Activated B cell treated with CpG ODN at 0.5 μM for 24 hours (primary cell): ENCODE measurements at regions not wholly inside any gene's neighbourhood (a gene's known extent, or its start where the extent isn't known, plus 50 kb on each side); places are given as distances from the start of the nearest gene placed in this dataset.

Source experiments
- ATAC-seq: fragments of 200-7000 bp; cut with Tn5 transposase; one replicate; pipeline ENCODE4 v1.10.0; 2021; ENCODE audit warnings: low read depth, mild to moderate bottlenecking, moderate library complexity
- CTCF ChIA-PET: fragments of 350-600 bp; sonication (Branson Sonifier 250); formaldehyde crosslinking; loops from one replicate; lab custom pipeline; 2021; ENCODE audit warnings: antibody characterized with exemption; lab: Charles Lee
- POLR2A ChIA-PET: fragments of 350-600 bp; sonication (Branson Sonifier 250); formaldehyde crosslinking; loops from one replicate; lab custom pipeline; 2021; ENCODE audit warnings: antibody characterized with exemption; lab: Charles Lee
- DNase-seq: peaks from one replicate; pipeline ENCODE4 v3.0.0; 2022
- H3K27ac Mint-ChIP-seq: one replicate; pipeline ENCODE4 v1.8.0; 2020; ENCODE audit warnings: mixed read lengths
- H3K27me3 Mint-ChIP-seq: one replicate; pipeline ENCODE4 v1.8.0; 2021; ENCODE audit warnings: mixed read lengths
- H3K36me3 Mint-ChIP-seq: one replicate; pipeline ENCODE4 v1.8.0; 2021; ENCODE audit warnings: low read depth, mixed read lengths
- H3K4me1 Mint-ChIP-seq: one replicate; pipeline ENCODE4 v1.8.0; 2021; ENCODE audit warnings: mixed read lengths
- H3K4me3 Mint-ChIP-seq: one replicate; pipeline ENCODE4 v1.8.0; 2020; ENCODE audit warnings: mild to moderate bottlenecking, mixed read lengths
- H3K9me3 Mint-ChIP-seq: one replicate; pipeline ENCODE4 v1.8.0; 2020; ENCODE audit warnings: mixed read lengths
- intact Hi-C: fragments of 100-400 bp; cut with micrococcal nuclease; formaldehyde crosslinking; loops from one replicate; pipeline ENCODE4 v1.15.1; 2024
- TF ChIP-seq, protein P1 (sequence below): fragments of 200-600 bp; IDR thresholded peaks from one replicate; pipeline ENCODE4 v1.8.0; 2022; ENCODE audit warnings: antibody characterized with exemption, mild to moderate bottlenecking

DNA sequence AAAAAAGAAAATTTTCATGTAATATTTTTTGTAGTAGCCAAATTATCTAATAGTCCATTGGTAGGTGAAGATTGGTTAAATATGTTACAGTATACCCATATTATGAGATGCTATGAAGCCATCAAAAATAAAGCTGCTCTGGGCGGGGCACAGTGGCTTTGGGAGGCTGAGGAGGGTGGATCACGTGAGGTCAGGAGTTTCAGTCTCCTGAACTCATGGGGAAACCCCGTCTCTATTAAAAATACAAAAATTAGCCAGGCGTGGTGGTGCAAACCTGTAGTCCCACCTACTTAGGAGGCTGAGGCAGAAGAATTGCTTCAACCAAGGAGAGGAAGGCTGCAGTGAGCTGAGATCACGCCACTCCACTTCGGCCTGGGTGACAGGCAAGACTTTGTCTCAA, 360.5 kb downstream of the KIF16B start:
- ChIA-PET CTCF (no interaction called here), POLR2A (interaction anchor here (0.7 kb wide), 1 partner anchor 38 kb away, joined by 3 read pairs; no protein-coding TSS in a partner anchor)
- intact Hi-C loops, result loop anchor here (2.0 kb wide), 1 partner anchor 226 kb away; no protein-coding TSS in a partner anchor
- no peak overlapping the region for H3K4me3 Mint-ChIP-seq
- no peak overlapping the region for H3K27ac Mint-ChIP-seq
- no peak for DNase-seq
- H3K27me3 Mint-ChIP-seq, result no peaks in the 10 kb centered on the region
- H3K9me3 Mint-ChIP-seq, result no peaks in the 10 kb centered on the region
- peak; percentile 77 for ATAC-seq
- TF ChIP-seq, protein P1, sequence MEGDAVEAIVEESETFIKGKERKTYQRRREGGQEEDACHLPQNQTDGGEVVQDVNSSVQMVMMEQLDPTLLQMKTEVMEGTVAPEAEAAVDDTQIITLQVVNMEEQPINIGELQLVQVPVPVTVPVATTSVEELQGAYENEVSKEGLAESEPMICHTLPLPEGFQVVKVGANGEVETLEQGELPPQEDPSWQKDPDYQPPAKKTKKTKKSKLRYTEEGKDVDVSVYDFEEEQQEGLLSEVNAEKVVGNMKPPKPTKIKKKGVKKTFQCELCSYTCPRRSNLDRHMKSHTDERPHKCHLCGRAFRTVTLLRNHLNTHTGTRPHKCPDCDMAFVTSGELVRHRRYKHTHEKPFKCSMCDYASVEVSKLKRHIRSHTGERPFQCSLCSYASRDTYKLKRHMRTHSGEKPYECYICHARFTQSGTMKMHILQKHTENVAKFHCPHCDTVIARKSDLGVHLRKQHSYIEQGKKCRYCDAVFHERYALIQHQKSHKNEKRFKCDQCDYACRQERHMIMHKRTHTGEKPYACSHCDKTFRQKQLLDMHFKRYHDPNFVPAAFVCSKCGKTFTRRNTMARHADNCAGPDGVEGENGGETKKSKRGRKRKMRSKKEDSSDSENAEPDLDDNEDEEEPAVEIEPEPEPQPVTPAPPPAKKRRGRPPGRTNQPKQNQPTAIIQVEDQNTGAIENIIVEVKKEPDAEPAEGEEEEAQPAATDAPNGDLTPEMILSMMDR, result no peak
- no peaks in the 10 kb centered on the region for H3K36me3 Mint-ChIP-seq
- peaks cover 22% of the 10 kb centered on the region for H3K4me1 Mint-ChIP-seq

DNA sequence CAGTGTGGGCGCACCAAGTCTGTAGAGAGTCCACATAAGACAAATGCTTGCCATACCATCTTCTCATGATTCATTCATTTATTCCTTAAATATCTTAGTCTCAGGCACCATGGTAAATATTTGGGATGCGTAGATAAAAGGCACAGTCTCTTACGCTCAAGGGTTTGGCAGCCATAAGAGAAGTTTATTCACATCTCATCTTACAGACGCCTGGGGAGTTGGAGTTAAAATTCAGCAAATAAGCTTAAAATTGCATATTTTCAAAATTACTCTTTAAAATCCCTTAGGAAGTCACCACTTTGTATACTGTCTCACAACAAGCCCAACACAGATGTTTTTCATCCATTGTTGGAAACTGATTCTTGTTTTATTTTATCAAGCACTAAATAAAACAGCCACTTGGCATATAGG, 363.3 kb downstream of the KIF16B start:
- H3K27me3 Mint-ChIP-seq, result no peaks in the 10 kb centered on the region
- H3K27ac Mint-ChIP-seq, result no peak overlapping the region
- ChIA-PET CTCF (no interaction called here), POLR2A (no interaction called here)
- H3K9me3 Mint-ChIP-seq, result no peaks in the 10 kb centered on the region
- no peak for ATAC-seq
- H3K36me3 Mint-ChIP-seq, result no peaks in the 10 kb centered on the region
- intact Hi-C loops, result no loop called here
- H3K4me1 Mint-ChIP-seq, result peaks cover 32% of the 10 kb centered on the region
- no peak overlapping the region for H3K4me3 Mint-ChIP-seq
- TF ChIP-seq, protein P1, result no peak
- no peak for DNase-seq

DNA sequence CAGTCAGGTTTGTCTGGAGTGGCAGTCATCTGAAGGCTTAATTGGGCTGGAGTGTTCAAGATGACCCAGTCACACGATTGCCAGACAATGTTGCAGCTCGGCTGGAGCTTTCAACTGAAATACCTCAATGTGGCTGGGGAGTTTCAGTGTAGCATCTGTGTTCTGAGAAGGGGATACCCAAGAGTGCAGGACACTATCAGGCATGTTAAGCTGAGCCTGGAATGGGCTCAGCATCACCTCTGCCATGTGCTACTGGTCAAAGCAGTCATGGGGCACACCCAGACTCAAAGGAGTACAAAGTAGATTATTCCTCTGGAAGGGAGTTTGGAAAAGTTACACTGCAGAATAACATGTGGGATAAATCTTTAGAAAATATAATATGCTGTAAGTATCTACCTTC, 363.9 kb downstream of the KIF16B start:
- H3K4me3 Mint-ChIP-seq, result no peak overlapping the region
- CTCF ChIA-PET, result no interaction called here

DNA sequence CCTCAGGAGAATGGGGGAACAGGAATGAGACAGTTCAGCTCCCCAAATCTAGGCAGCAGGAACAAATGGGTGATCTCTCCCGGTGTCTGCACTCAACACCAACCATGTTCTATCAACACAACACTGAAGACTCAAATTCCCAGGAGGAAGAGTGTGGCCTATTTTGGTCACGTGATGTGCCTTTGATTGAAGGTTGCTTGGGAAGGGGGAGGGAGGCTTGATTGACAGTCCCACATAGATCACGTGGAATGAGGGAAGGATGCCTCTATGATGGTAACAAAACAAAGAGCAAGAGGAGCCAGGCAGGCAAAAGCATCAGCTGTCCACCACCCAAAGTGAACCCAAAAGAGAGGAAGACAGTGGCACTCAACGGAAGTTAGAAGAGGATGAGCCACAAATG, 364.8 kb downstream of the KIF16B start:
- no peaks in the 10 kb centered on the region for H3K36me3 Mint-ChIP-seq
- ChIA-PET POLR2A (no interaction called here), CTCF (no interaction called here)
- ATAC-seq, result no peak
- DNase-seq, result no peak
- no peaks in the 10 kb centered on the region for H3K9me3 Mint-ChIP-seq
- TF ChIP-seq, protein P1, result no peak
- H3K27ac Mint-ChIP-seq, result no peak overlapping the region
- no peak overlapping the region for H3K4me3 Mint-ChIP-seq
- no peaks in the 10 kb centered on the region for H3K27me3 Mint-ChIP-seq
- intact Hi-C loops, result no loop called here
- peaks cover 29% of the 10 kb centered on the region for H3K4me1 Mint-ChIP-seq

More for the DNA sequence above, 363.9 kb downstream of the KIF16B start:
- DNase-seq, result no peak
- H3K36me3 Mint-ChIP-seq, result no peaks in the 10 kb centered on the region
- H3K27ac Mint-ChIP-seq, result no peak overlapping the region
- H3K9me3 Mint-ChIP-seq, result no peaks in the 10 kb centered on the region
- POLR2A ChIA-PET, result no interaction called here
- intact Hi-C loops, result no loop called here
- TF ChIP-seq, protein P1, result no peak
- H3K4me1 Mint-ChIP-seq, result peaks cover 31% of the 10 kb centered on the region
- no peaks in the 10 kb centered on the region for H3K27me3 Mint-ChIP-seq
- no peak for ATAC-seq

DNA sequence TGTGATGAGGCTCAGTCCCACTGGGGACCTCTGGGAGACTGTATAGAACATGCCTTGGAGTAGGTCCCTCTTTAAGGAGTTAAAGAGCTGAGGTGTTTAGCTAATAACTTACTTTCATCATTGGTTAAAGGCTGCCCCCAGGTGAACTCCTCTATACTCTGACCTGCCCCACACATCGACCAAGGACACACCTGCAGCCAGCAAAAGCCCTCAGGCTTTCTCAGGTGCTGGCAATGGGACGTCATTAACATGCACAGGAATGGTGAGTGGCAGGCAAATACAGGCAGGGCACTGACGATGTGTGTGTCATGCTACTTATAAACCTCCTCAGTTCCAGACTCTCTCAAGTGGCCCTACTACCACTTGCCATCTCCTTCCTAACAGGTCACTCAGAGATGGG, 366.4 kb downstream of the KIF16B start:
- Mint-ChIP-seq H3K27ac (peak overlapping the region; percentile 18), H3K4me3 (no peak overlapping the region), H3K27me3 (no peaks in the 10 kb centered on the region), H3K4me1 (peaks cover 22% of the 10 kb centered on the region), H3K36me3 (no peaks in the 10 kb centered on the region), H3K9me3 (peaks cover 3% of the 10 kb centered on the region)
- ChIA-PET CTCF (interaction anchor here (0.9 to 1.3 kb wide), 3 partner anchors 48 to 497 kb away, joined by 3 to 4 read pairs (median 4); no protein-coding TSS in a partner anchor), POLR2A (interaction anchor here (0.6 to 0.8 kb wide), 4 partner anchors 15 to 180 kb away, joined by 3 to 4 read pairs (median 4); no protein-coding TSS in a partner anchor)
- DNase-seq, result no peak
- peak; percentile 25 for ATAC-seq
- intact Hi-C loops, result no loop called here
- TF ChIP-seq, protein P1, result no peak
